Prostate gland (tissue), 2 donors: ENCODE measurements at regions not wholly inside any gene's neighbourhood (a gene's known extent, or its start where the extent isn't known, plus 50 kb on each side); places are given as distances from the start of the nearest gene placed in this dataset.

Experiments used
- POLR2A ChIP-seq: fragments of 450-650 bp; IDR thresholded peaks from one replicate; pipeline ENCODE4 v1.6.1; 2016; ENCODE audit warnings: antibody characterized with exemption, mild to moderate bottlenecking
- POLR2AphosphoS5 ChIP-seq: sonication (generic); formaldehyde crosslinking; IDR thresholded peaks from one replicate; pipeline ENCODE4 v1.6.1; 2017; ENCODE audit warnings: antibody characterized with exemption
- TF ChIP-seq, protein P1 (sequence below), 4 experiments: fragments of 200-600 bp in 2 of 4; fragments of 450-650 bp in 2 of 4; sonication (generic) in 2 of 4; IDR thresholded peaks; 1 replicate in 3 of 4; 2 replicates in 1 of 4; pipeline ENCODE4 v1.5.1; 2016 to 2019; ENCODE audit warnings: antibody characterized with exemption in 4 of 4, mild to moderate bottlenecking in 2 of 4, moderate library complexity in 2 of 4

DNA sequence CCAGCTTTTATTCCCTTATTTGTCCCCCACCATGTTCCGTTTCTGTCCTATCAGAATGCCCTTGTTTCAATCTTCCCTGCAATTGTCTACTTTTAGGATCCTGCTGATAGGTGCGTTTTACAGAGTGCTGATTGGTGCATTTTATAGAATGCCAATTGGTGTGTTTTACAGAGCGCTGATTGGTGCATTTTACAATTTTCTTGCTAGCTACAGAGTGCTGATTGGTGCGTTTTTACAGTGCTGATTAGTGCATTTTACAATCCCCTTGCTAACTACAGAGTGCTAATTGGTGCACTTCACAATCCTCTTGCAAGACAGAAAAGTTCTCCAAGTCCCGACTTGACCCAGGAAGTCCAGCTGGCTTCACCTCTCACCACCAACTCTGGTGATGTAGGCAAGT, 161.6 kb upstream of the CDYL start:
- TF ChIP-seq, protein P1, sequence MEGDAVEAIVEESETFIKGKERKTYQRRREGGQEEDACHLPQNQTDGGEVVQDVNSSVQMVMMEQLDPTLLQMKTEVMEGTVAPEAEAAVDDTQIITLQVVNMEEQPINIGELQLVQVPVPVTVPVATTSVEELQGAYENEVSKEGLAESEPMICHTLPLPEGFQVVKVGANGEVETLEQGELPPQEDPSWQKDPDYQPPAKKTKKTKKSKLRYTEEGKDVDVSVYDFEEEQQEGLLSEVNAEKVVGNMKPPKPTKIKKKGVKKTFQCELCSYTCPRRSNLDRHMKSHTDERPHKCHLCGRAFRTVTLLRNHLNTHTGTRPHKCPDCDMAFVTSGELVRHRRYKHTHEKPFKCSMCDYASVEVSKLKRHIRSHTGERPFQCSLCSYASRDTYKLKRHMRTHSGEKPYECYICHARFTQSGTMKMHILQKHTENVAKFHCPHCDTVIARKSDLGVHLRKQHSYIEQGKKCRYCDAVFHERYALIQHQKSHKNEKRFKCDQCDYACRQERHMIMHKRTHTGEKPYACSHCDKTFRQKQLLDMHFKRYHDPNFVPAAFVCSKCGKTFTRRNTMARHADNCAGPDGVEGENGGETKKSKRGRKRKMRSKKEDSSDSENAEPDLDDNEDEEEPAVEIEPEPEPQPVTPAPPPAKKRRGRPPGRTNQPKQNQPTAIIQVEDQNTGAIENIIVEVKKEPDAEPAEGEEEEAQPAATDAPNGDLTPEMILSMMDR (IDR thresholded peaks at IDR 0.05): no peak
- TF ChIP-seq POLR2A: no peak
- TF ChIP-seq POLR2AphosphoS5: no peak
